Stimulated activated naive CD8-positive, alpha-beta T cell treated with anti-CD3 and anti-CD28 coated beads, Interleukin-15, amount 100 ng/mL, for 72 hours (primary cell): ENCODE measurements at regions not wholly inside any gene's neighbourhood (a gene's known extent, or its start where the extent isn't known, plus 50 kb on each side); places are given as distances from the start of the nearest gene placed in this dataset.
A peak's percentile ranks its signal among the peaks of the same experiment; 100 is the strongest.

Experiments used
- ATAC-seq: fragments of 150-1000 bp; cut with Tn5 transposase; 2 replicates; pipeline ENCODE4 v1.10.0; 2021; ENCODE audit warnings: mild to moderate bottlenecking, moderate library complexity
- DNase-seq, 2 donors: peaks; one replicate each; pipeline ENCODE4 v3.0.0; 2021 to 2022
- H3K27ac Mint-ChIP-seq, 2 donors: one replicate each; pipeline ENCODE4 v1.8.0; 2022; ENCODE audit warnings: mild to moderate bottlenecking in 2 of 2, mixed read lengths in 2 of 2, moderate library complexity in 2 of 2
- H3K27me3 Mint-ChIP-seq: one replicate; pipeline ENCODE4 v1.8.0; 2022; ENCODE audit warnings: mixed read lengths
- H3K4me1 Mint-ChIP-seq: one replicate; pipeline ENCODE4 v1.8.0; 2022; ENCODE audit warnings: mild to moderate bottlenecking, mixed read lengths
- H3K4me3 Mint-ChIP-seq, 2 donors: one replicate each; pipeline ENCODE4 v1.8.0; 2022; ENCODE audit warnings: mild to moderate bottlenecking in 2 of 2, mixed read lengths in 2 of 2, moderate library complexity in 1 of 2
- H3K9me3 Mint-ChIP-seq, 2 donors: one replicate each; pipeline ENCODE4 v1.8.0; 2022; ENCODE audit warnings: mixed read lengths in 2 of 2

DNA sequence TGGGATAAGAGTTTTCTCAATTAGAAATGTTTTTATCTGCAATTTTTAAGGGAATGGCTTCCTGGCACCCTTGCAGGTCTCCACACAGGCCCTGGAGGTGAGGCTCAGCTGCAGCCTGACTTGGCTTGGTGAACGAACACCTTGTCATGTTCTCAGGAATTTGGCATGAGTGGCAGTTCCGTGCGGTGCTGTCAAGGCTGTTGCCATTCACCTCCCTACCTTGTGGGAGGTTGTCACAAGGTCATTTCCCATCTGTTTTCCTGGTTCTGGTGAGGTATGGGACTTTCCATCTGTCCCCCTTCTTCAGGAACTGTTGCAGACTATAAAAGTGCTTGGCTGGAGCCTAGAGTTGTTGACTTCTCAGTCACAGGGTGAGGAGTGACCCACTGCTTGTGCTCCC, 82.9 kb downstream of the ELOVL4 start:
- no peak for ATAC-seq
- Mint-ChIP-seq H3K4me1 (peaks cover 8% of the 10 kb centered on the region), H3K27ac (no peak overlapping the region)

GRCh38 chr6:79864001-79864400, 83.4 kb downstream of the ELOVL4 start:
- Mint-ChIP-seq H3K4me1 (peaks cover 4% of the 10 kb centered on the region), H3K27ac (no peak overlapping the region), H3K27me3 (no peaks in the 10 kb centered on the region), H3K9me3 (no peaks in the 10 kb centered on the region), H3K4me3 (no peak overlapping the region)
- no peak for ATAC-seq
- DNase-seq: no peak

More for the DNA sequence above, 82.9 kb downstream of the ELOVL4 start:
- Mint-ChIP-seq H3K27me3 (no peaks in the 10 kb centered on the region), H3K9me3 (no peaks in the 10 kb centered on the region), H3K4me3 (no peak overlapping the region)
- DNase-seq: no peak

DNA sequence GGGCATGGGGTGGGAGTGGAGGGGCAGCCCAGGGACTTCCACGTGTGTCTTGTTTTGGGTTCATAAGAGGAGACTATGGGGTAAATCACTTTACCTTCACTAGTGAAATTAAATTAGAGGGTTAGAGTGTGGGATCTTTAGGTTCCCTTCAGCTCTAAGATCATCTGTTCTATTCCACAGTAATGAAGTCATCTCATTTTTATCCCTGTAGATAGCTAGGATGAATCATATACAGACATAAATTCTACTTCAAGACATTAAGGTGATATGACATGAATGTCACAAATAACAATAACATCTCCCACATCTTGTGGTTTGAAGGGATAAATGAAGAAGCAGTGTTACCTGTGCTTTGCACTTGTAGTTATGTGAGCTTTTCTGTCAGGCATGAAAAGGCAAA, 83.8 kb downstream of the ELOVL4 start:
- no peak overlapping the region for H3K27ac Mint-ChIP-seq
- DNase-seq (no peak), ATAC-seq (no peak)
- H3K4me1 Mint-ChIP-seq: no peaks in the 10 kb centered on the region
- no peaks in the 10 kb centered on the region for H3K9me3 Mint-ChIP-seq
- no peak overlapping the region for H3K4me3 Mint-ChIP-seq
- no peaks in the 10 kb centered on the region for H3K27me3 Mint-ChIP-seq

GRCh38 chr6:79862711-79863110, 84.6 kb downstream of the ELOVL4 start:
- Mint-ChIP-seq H3K4me1 (no peaks in the 10 kb centered on the region), H3K27me3 (no peaks in the 10 kb centered on the region), H3K27ac (no peak overlapping the region), H3K4me3 (no peak overlapping the region), H3K9me3 (no peaks in the 10 kb centered on the region)
- ATAC-seq: no peak
- no peak for DNase-seq

DNA sequence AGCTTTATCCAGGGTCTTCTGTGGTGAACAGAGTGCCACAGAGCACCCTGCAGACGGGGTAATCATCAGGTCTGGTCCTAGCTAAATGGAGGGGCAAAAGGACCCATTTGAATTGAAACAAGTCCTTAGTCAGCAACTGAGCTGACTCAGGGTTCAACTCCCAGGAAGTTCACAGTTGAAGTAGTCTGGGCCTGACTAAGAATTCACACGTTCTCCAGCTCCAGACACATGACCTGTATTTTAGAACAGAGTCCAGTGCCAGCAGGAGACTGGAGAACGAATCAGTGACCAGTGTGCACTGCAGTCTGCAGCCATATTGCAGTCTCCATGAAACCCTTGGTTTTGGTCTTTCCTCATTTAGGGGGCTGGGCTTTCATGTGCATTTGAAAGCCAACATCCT, 85.2 kb downstream of the ELOVL4 start:
- H3K9me3 Mint-ChIP-seq: no peaks in the 10 kb centered on the region
- DNase-seq: no peak
- H3K27ac Mint-ChIP-seq: no peak overlapping the region
- H3K4me3 Mint-ChIP-seq: no peak overlapping the region
- no peak for ATAC-seq
- no peaks in the 10 kb centered on the region for H3K27me3 Mint-ChIP-seq
- no peaks in the 10 kb centered on the region for H3K4me1 Mint-ChIP-seq

DNA sequence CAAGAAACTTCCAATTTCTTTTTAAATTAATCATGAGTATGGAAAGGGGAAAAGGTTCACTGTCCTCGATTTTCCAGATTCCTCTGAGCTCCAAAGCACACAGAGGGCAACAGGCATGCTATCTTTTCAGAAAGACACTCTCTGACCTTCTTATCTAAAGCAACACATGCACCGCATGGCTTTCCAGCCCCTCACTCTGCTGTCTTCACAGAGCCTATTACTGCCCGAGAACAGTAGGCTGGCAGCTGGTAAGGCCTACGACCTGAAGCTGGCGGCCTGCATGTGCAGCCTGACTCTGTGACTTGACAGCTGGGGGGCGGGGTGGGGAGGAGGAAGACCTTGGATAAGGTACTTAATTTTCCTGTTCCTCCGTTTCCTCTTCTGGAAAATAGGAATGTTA, 86.3 kb downstream of the ELOVL4 start:
- H3K27ac Mint-ChIP-seq: no peak overlapping the region

GRCh38 chr6:79847426-79847825, 99.9 kb downstream of the ELOVL4 start:
- peaks cover 26% of the 10 kb centered on the region for H3K27me3 Mint-ChIP-seq
- no peaks in the 10 kb centered on the region for H3K4me1 Mint-ChIP-seq
- H3K27ac Mint-ChIP-seq: no peak overlapping the region
- ATAC-seq (no peak), DNase-seq (no peak)
- H3K4me3 Mint-ChIP-seq: no peak overlapping the region
- no peaks in the 10 kb centered on the region for H3K9me3 Mint-ChIP-seq

More for the DNA sequence above, 86.3 kb downstream of the ELOVL4 start:
- Mint-ChIP-seq H3K4me3 (no peak overlapping the region), H3K4me1 (no peaks in the 10 kb centered on the region), H3K9me3 (no peaks in the 10 kb centered on the region), H3K27me3 (no peaks in the 10 kb centered on the region)
- DNase-seq (no peak), ATAC-seq (no peak)

GRCh38 chr6:79842376-79843040, 104.8 kb downstream of the ELOVL4 start:
- no peaks in the 10 kb centered on the region for H3K4me1 Mint-ChIP-seq
- H3K4me3 Mint-ChIP-seq: no peak overlapping the region
- no peak overlapping the region for H3K27ac Mint-ChIP-seq
- no peak for ATAC-seq
- peaks cover 21% of the 10 kb centered on the region for H3K27me3 Mint-ChIP-seq
- no peak for DNase-seq
- H3K9me3 Mint-ChIP-seq: no peaks in the 10 kb centered on the region

DNA sequence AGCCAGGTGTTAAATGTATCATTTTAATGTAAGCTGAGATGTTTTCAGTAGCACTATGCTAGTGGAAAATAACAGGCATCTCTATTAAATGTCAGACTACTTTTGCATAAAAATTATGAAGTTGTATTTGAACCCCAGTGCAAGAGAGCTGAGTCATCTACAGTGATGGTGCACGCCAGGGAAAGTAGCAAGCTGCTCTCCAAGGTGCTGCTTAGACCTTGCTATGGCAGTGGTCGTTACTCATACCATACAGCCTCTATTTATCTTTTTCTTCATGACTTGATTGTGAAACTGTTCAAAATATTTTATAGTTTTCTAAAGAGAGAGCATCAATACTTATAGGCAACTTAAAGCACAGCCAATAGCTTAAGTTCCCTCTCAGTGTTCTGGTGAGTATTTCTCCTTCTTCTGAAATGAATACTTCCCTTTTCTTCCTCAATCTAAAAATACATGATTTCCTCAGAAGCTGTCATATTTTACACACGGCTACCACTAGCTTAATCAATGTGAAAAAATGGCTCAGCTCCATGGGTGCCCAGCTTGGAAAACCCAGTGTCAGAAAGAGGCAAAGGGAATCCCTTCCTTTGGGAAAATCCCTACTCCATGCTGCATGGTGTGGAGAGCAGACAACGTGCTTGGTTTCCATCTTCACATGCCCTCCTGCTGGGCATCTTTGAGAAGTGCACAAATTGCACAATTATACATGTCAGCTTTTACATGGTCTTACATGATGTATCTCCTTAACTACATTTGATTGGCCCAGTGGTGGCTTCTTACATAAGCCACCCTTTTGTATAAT, 105.6 kb downstream of the ELOVL4 start:
- no peaks in the 10 kb centered on the region for H3K9me3 Mint-ChIP-seq
- peak; percentile 37 for ATAC-seq
- H3K4me1 Mint-ChIP-seq: no peaks in the 10 kb centered on the region
- peaks cover 21% of the 10 kb centered on the region for H3K27me3 Mint-ChIP-seq
- no peak for DNase-seq
- H3K4me3 Mint-ChIP-seq: no peak overlapping the region
- H3K27ac Mint-ChIP-seq: no peak overlapping the region

DNA sequence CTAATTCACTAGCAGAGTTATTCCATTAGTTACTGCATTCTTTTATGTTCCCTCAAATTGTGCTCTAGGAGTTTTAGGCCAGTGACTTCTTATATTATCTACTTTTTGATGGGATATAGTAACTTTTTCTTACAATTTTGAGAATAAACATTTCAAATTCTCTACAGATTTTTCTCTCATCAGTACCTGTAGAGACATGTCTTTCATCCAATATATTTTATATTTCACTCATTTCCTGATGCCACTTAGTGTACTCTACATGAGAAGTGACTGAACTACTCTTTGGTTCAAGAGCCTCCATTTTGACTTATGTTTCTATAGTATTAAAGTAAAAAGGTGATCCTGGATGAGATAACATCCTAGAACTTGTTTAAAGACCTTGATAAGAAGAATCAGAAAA, 108.5 kb downstream of the ELOVL4 start:
- H3K9me3 Mint-ChIP-seq: no peaks in the 10 kb centered on the region
- no peak overlapping the region for H3K27ac Mint-ChIP-seq
- peaks cover 37% of the 10 kb centered on the region for H3K27me3 Mint-ChIP-seq
- DNase-seq (no peak), ATAC-seq (no peak)
- H3K4me1 Mint-ChIP-seq: no peaks in the 10 kb centered on the region
- no peak overlapping the region for H3K4me3 Mint-ChIP-seq

DNA sequence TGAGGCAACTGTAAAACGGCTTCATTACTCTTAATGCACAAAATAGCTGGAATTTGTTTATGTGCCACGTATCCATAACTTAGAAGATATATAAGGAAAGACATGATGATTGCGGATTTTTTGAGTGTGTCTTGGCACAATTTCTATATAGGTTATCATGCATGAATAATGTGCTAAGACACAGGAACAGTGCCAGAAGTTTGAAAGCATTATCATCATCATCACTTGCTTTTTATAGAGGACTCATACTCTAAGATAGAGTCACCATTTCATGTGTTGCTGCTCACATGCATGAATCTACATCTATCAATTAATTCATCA, 113.4 kb downstream of the ELOVL4 start:
- no peak for ATAC-seq
- H3K4me1 Mint-ChIP-seq: no peaks in the 10 kb centered on the region
- H3K4me3 Mint-ChIP-seq: no peak overlapping the region
- no peaks in the 10 kb centered on the region for H3K9me3 Mint-ChIP-seq
- H3K27me3 Mint-ChIP-seq: peaks cover 37% of the 10 kb centered on the region
- H3K27ac Mint-ChIP-seq: no peak overlapping the region
- DNase-seq: no peak

GRCh38 chr6:79833264-79833963, 113.9 kb downstream of the ELOVL4 start:
- ATAC-seq (no peak), DNase-seq (no peak)
- H3K4me1 Mint-ChIP-seq: no peaks in the 10 kb centered on the region
- H3K9me3 Mint-ChIP-seq: no peaks in the 10 kb centered on the region
- H3K27ac Mint-ChIP-seq: no peak overlapping the region
- H3K27me3 Mint-ChIP-seq: peaks cover 37% of the 10 kb centered on the region
- no peak overlapping the region for H3K4me3 Mint-ChIP-seq

GRCh38 chr6:79832723-79833122, 114.6 kb downstream of the ELOVL4 start:
- Mint-ChIP-seq H3K9me3 (no peaks in the 10 kb centered on the region), H3K27me3 (peaks cover 41% of the 10 kb centered on the region), H3K4me3 (no peak overlapping the region), H3K4me1 (no peaks in the 10 kb centered on the region), H3K27ac (no peak overlapping the region)
- ATAC-seq: no peak
- DNase-seq: no peak

DNA sequence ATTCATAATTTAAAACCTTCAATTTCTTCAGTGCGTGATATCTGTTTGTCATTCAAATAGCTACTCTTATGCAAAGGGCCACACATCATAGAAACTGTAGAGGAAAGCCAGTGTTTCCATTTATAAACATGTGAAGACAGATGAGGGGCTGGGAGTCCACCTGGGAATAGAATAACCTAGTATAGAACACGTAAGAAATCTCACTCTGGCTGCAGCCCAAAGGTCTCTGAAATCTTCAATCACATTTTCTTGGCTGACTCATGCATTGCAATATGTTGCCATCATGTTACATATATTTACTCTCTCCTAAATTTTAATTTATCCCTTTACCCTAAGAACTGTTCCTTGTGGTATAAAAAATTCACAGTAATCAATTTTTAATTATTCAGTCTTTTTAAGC, 123.2 kb downstream of the ELOVL4 start:
- ATAC-seq (no peak), DNase-seq (no peak)
- no peak overlapping the region for H3K27ac Mint-ChIP-seq
- H3K4me3 Mint-ChIP-seq: no peak overlapping the region
- H3K27me3 Mint-ChIP-seq: peaks cover 46% of the 10 kb centered on the region
- no peaks in the 10 kb centered on the region for H3K4me1 Mint-ChIP-seq
- no peaks in the 10 kb centered on the region for H3K9me3 Mint-ChIP-seq

DNA sequence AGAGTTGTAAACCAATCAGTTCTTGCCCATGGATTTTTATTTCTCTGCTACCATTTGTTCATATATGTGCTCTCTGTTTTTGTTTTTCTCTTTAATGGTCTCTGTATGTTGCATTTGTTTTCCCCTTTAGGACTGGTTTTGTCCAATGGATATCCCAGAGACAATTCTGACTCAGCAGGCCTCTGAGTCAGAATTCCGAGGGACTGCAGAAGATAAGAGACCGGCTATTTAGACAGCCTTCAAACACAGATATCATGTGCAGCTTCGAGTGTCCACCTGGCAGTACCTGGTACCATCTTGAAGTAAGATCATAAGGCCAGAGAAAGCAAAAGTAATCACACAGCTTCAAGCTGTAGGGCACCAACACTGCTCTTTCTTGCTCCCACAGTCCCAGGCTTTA, 125.5 kb downstream of the ELOVL4 start:
- Mint-ChIP-seq H3K4me1 (no peaks in the 10 kb centered on the region), H3K9me3 (no peaks in the 10 kb centered on the region), H3K27ac (no peak overlapping the region), H3K27me3 (peaks cover 53% of the 10 kb centered on the region), H3K4me3 (no peak overlapping the region)
- DNase-seq (no peak), ATAC-seq (no peak)

- H3K27ac Mint-ChIP-seq: no peak overlapping the region
- no peak for ATAC-seq
Observed at GRCh38 chr6:79818471-79818870, 128.9 kb downstream of the ELOVL4 start.

More at GRCh38 chr6:79818471-79818870, 128.9 kb downstream of the ELOVL4 start:
- Mint-ChIP-seq H3K4me3 (no peak overlapping the region), H3K27me3 (peaks cover 47% of the 10 kb centered on the region), H3K4me1 (peaks cover 4% of the 10 kb centered on the region), H3K9me3 (no peaks in the 10 kb centered on the region)
- DNase-seq: no peak
